GM12878 (cell line): ENCODE measurements at regions not wholly inside any gene's neighbourhood (a gene's known extent, or its start where the extent isn't known, plus 50 kb on each side); places are given as distances from the start of the nearest gene placed in this dataset.

Experiments used
- RAD51 ChIP-seq: fragments of 450-650 bp; IDR thresholded peaks from 2 replicates; pipeline ENCODE4 v1.6.1; 2016; ENCODE audit warnings: moderate library complexity, mild to moderate bottlenecking, inconsistent platforms
- SIN3A ChIP-seq: IDR thresholded peaks from 2 replicates; pipeline ENCODE4 v1.6.1; 2012; ENCODE audit warnings: low read depth, low read length, improper control_type of control experiment
- ZNF384 ChIP-seq: IDR thresholded peaks from 2 replicates; pipeline ENCODE4 v1.6.1; 2012; ENCODE audit warnings: low read depth, mild to moderate bottlenecking, low read length, improper control_type of control experiment, borderline replicate concordance
- TF ChIP-seq, protein P1 (sequence below), 3 experiments: IDR thresholded peaks in 2 of 3; conservative IDR thresholded peaks in 1 of 3; 2 replicates each; pipeline ENCODE4 v1.5.1; 2011; ENCODE audit warnings: low read depth in 3 of 3, low read length in 3 of 3, mild to moderate bottlenecking in 3 of 3, control low read depth in 2 of 3, moderate library complexity in 2 of 3, inconsistent platforms in 1 of 3, mixed read lengths in 1 of 3; ENCODE audit not compliant: control insufficient read depth in 2 of 3, insufficient read depth in 1 of 3; ENCODE audit errors: extremely low read depth in 1 of 3

DNA sequence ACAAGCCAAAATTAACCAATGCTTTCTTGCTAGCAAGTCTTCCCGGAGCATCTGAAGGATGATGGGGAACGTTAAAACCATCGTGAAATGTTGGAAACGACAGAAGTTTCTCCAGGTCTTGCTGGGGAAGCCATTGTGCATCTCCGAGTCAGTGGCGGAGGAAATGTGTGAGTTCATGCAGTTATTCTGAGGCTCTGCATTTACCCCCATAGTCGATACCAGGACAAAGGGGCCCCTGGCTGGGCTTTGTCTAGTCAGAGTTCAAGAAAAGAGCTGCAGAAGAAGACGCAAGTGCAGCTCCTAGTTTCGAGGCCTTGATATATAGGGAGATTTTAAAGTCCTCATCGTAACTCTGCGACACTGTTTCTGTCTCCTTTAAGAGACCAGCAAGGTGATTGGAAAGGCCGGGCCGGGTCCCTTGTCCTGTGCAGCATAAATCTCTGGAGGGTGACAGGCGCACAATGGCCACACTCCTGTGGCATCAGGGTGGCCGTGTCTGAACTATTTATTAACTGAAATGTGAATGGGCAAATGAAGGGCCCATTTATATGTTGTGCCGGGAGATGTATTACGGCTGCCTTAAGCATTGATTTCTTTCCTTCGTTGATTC is 172.0 kb downstream of the TEX29 start:
- TF ChIP-seq, protein P1, sequence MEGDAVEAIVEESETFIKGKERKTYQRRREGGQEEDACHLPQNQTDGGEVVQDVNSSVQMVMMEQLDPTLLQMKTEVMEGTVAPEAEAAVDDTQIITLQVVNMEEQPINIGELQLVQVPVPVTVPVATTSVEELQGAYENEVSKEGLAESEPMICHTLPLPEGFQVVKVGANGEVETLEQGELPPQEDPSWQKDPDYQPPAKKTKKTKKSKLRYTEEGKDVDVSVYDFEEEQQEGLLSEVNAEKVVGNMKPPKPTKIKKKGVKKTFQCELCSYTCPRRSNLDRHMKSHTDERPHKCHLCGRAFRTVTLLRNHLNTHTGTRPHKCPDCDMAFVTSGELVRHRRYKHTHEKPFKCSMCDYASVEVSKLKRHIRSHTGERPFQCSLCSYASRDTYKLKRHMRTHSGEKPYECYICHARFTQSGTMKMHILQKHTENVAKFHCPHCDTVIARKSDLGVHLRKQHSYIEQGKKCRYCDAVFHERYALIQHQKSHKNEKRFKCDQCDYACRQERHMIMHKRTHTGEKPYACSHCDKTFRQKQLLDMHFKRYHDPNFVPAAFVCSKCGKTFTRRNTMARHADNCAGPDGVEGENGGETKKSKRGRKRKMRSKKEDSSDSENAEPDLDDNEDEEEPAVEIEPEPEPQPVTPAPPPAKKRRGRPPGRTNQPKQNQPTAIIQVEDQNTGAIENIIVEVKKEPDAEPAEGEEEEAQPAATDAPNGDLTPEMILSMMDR (IDR thresholded peaks at IDR 0.05 in 2 of 3, conservative IDR thresholded peaks at IDR 0.05 in 1 of 3; ENCODE audit: control insufficient read depth in 2 of 3, extremely low read depth in 1 of 3, insufficient read depth in 1 of 3, low read depth in 3 of 3, low read length in 3 of 3): no peak
- TF ChIP-seq SIN3A (no peak), ZNF384 (no peak), RAD51 (no peak)
